Endothelial cell of umbilical vein (primary cell): ENCODE measurements at regions not wholly inside any gene's neighbourhood (a gene's known extent, or its start where the extent isn't known, plus 50 kb on each side); places are given as distances from the start of the nearest gene placed in this dataset.
"Not testable (repeated sequence)": the region's sequence is repeated elsewhere in the genome, so short reads cannot be mapped to it uniquely, and the experiment has no call there.

Source experiments
- BruUV-seq: library from RNA; stranded (reverse); fragments of 400-500 nt; replicated peaks from 2 replicates; lab custom pipeline; 2021; lab: Mats Ljungman, UMichigan
- CTCF ChIA-PET: fragments of 300-600, 350-600 bp; sonication (Branson Sonifier 250); formaldehyde crosslinking; loops from one replicate; lab custom pipeline; 2021; ENCODE audit warnings: antibody characterized with exemption, inconsistent platforms; lab: Charles Lee
- POLR2A ChIA-PET: fragments of 300-600, 350-600 bp; sonication (Branson Sonifier 250); formaldehyde crosslinking; loops from one replicate; lab custom pipeline; 2021; ENCODE audit warnings: antibody characterized with exemption, inconsistent platforms; lab: Charles Lee
- DNase-seq: peaks from one replicate; pipeline ENCODE4 v3.0.0-alpha.2; 2011; ENCODE audit warnings: low read depth, low spot score
- FAIRE-seq: peaks from 2 replicates; lab custom pipeline; 2011; peaks lifted over from hg19 to GRCh38; lab: Jason Lieb, UNC
- H2AFZ ChIP-seq: 2 replicates; pipeline ENCODE4 v1.6.0; 2012; ENCODE audit warnings: low read depth, low read length, control low read depth, inconsistent platforms
- H3K27ac ChIP-seq: 2 replicates; pipeline ENCODE4 v1.5.1; 2011; ENCODE audit warnings: low read depth, mild to moderate bottlenecking, control low read depth, low read length, moderate library complexity; ENCODE audit not compliant: insufficient read depth
- H3K27me3 ChIP-seq, 2 experiments: 2 replicates each; pipeline versions ENCODE4 v1.6.0 to v1.6.1; 2011; ENCODE audit warnings: low read length in 2 of 2, mixed read lengths in 1 of 2; ENCODE audit not compliant: control insufficient read depth in 2 of 2, insufficient read depth in 2 of 2
- H3K36me3 ChIP-seq, 2 experiments: 2 replicates in 1 of 2; 3 replicates in 1 of 2; pipeline ENCODE4 v1.5.1; 2011; ENCODE audit warnings: low read length in 2 of 2, mild to moderate bottlenecking in 1 of 2, moderate library complexity in 1 of 2; ENCODE audit not compliant: control insufficient read depth in 2 of 2, insufficient read depth in 2 of 2; ENCODE audit errors: extremely low read depth in 1 of 2
- H3K4me1 ChIP-seq: 3 replicates; pipeline ENCODE4 v1.5.1; 2011; ENCODE audit warnings: mild to moderate bottlenecking, low read length; ENCODE audit not compliant: control insufficient read depth, insufficient read depth; ENCODE audit errors: extremely low read depth
- H3K4me2 ChIP-seq: 2 replicates; pipeline ENCODE4 v1.6.1; 2011; ENCODE audit warnings: low read length, control low read depth, mixed read lengths; ENCODE audit not compliant: insufficient read depth
- H3K4me3 ChIP-seq, 3 experiments: fragments of 200-600 bp in 1 of 3; sonication (generic), shearing (Covaris generic) in 1 of 3; replicated peaks in 1 of 3; 2 replicates each; pipeline ENCODE4 v1.5.1; 2011 to 2016; ENCODE audit warnings: control low read depth in 3 of 3, low read length in 3 of 3, mild to moderate bottlenecking in 2 of 3, inconsistent platforms in 1 of 3, low read depth in 1 of 3, moderate library complexity in 1 of 3; ENCODE audit not compliant: insufficient read depth in 1 of 3
- H3K79me2 ChIP-seq: 2 replicates; pipeline ENCODE4 v1.6.0; 2012; ENCODE audit warnings: low read length, inconsistent platforms; ENCODE audit not compliant: control insufficient read depth, insufficient read depth
- H3K9ac ChIP-seq: replicated peaks from 2 replicates; pipeline ENCODE3; 2011; ENCODE audit warnings: low read length, control low read depth; ENCODE audit not compliant: insufficient read depth; ENCODE audit errors: extremely low read depth
- H3K9me1 ChIP-seq: replicated peaks from 3 replicates; pipeline ENCODE4 v1.6.0; 2011; ENCODE audit warnings: mild to moderate bottlenecking, low read length; ENCODE audit not compliant: control insufficient read depth, insufficient read depth; ENCODE audit errors: extremely low read depth
- H3K9me3 ChIP-seq: replicated peaks from 2 replicates; pipeline ENCODE4 v1.5.1; 2012; ENCODE audit warnings: low read length, inconsistent platforms; ENCODE audit not compliant: control insufficient read depth, insufficient read depth
- H4K20me1 ChIP-seq: replicated peaks from 2 replicates; pipeline ENCODE3; 2011; ENCODE audit warnings: mild to moderate bottlenecking, low read length; ENCODE audit not compliant: control insufficient read depth, insufficient read depth; ENCODE audit errors: extremely low read depth
- dilution Hi-C: fragments of 300-500 bp; cut with MboI; formaldehyde crosslinking; loops from one replicate; pipeline ENCODE4 v1.15.0; 2019; ENCODE audit warnings: low sequenced_read_pairs; ENCODE audit not compliant: extremely low pct_ligation_motif_present
- intact Hi-C: fragments of 100-400 bp; cut with micrococcal nuclease; formaldehyde crosslinking; loops from one replicate; pipeline ENCODE4 v1.10.0; 2022

DNA sequence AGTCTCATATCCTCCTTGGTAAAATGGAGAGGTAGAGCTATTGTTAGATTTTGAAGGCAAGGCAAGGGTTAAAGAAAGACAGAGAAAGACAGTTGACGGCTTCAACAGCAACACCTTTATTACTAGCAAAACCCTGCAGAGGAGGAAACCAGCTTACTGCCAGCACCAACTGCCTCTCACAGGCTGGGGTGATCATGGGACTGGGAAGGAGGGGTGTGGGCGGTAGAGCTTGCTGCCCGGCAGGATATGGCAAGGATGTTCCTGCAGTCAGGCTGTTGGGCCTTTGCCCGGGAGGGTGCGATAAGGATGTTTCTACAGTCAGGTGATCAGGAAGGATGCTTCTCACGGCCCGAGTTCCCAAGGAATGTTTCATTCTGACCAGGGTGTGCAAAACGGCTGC is 310.0 kb downstream of the FOXD4L4 start:
- BruUV-seq, CTCF ChIA-PET, H3K4me1 ChIP-seq, H3K4me2 ChIP-seq, H3K9me1 ChIP-seq, H4K20me1 ChIP-seq, POLR2A ChIA-PET, FAIRE-seq, H2AFZ ChIP-seq, H3K79me2 ChIP-seq, DNase-seq, dilution Hi-C loops, H3K36me3 ChIP-seq, H3K4me3 ChIP-seq, intact Hi-C loops, H3K27ac ChIP-seq, H3K9ac ChIP-seq, H3K9me3 ChIP-seq, H3K27me3 ChIP-seq: not testable (repeated sequence)

- dilution Hi-C loops, CTCF ChIA-PET, BruUV-seq, H3K9me3 ChIP-seq, H4K20me1 ChIP-seq, H3K9me1 ChIP-seq, H3K27ac ChIP-seq, H3K36me3 ChIP-seq, DNase-seq, H2AFZ ChIP-seq, H3K27me3 ChIP-seq, H3K9ac ChIP-seq, H3K79me2 ChIP-seq, intact Hi-C loops, H3K4me1 ChIP-seq, H3K4me2 ChIP-seq, H3K4me3 ChIP-seq, POLR2A ChIA-PET, FAIRE-seq: not testable (repeated sequence)
Observed at GRCh38 chr9:66049721-66050120, 312.8 kb downstream of the FOXD4L4 start.

- FAIRE-seq, H4K20me1 ChIP-seq, H3K9me1 ChIP-seq, H3K27ac ChIP-seq, H2AFZ ChIP-seq, dilution Hi-C loops, H3K4me1 ChIP-seq, CTCF ChIA-PET, intact Hi-C loops, H3K4me3 ChIP-seq, H3K9ac ChIP-seq, POLR2A ChIA-PET, BruUV-seq, H3K36me3 ChIP-seq, DNase-seq, H3K79me2 ChIP-seq, H3K9me3 ChIP-seq, H3K27me3 ChIP-seq, H3K4me2 ChIP-seq: not testable (repeated sequence)
Observed at GRCh38 chr9:66054705-66055104, 317.8 kb downstream of the FOXD4L4 start.

GRCh38 chr9:66060681-66061080 is 323.7 kb downstream of the FOXD4L4 start:
- CTCF ChIA-PET, DNase-seq, H3K79me2 ChIP-seq, H4K20me1 ChIP-seq, H3K4me1 ChIP-seq, H3K4me3 ChIP-seq, H3K27me3 ChIP-seq, H3K36me3 ChIP-seq, dilution Hi-C loops, BruUV-seq, intact Hi-C loops, H2AFZ ChIP-seq, H3K4me2 ChIP-seq, H3K9me3 ChIP-seq, H3K9ac ChIP-seq, H3K9me1 ChIP-seq, H3K27ac ChIP-seq, POLR2A ChIA-PET, FAIRE-seq: not testable (repeated sequence)
